Right atrium auricular region (tissue), 2 donors: ENCODE measurements at regions not wholly inside any gene's neighbourhood (a gene's known extent, or its start where the extent isn't known, plus 50 kb on each side); places are given as distances from the start of the nearest gene placed in this dataset.

Experiments
- DNase-seq: peaks from one replicate; pipeline ENCODE4 v3.0.0-alpha.2; 2019; ENCODE audit warnings: low spot score
- H3K27ac ChIP-seq, 2 donors: fragments of 200-600 bp; sonication (generic); 1 replicate in 1 of 2; 2 replicates in 1 of 2; pipeline ENCODE4 v1.5.1; 2016 to 2019
- H3K27me3 ChIP-seq, 2 donors: fragments of 200-600 bp; sonication (generic); one replicate each; pipeline versions ENCODE4 v1.5.1 to v1.6.0; 2017 to 2019
- H3K36me3 ChIP-seq: fragments of 200-600 bp; sonication (generic); one replicate; pipeline ENCODE4 v1.5.1; 2016
- H3K4me1 ChIP-seq, 2 donors: fragments of 200-600 bp; sonication (generic); one replicate each; pipeline versions ENCODE4 v1.5.1 to v1.6.0; 2017 to 2019
- H3K4me3 ChIP-seq, 2 donors: fragments of 200-600 bp; sonication (generic); 1 replicate in 1 of 2; 2 replicates in 1 of 2; pipeline ENCODE4 v1.5.1; 2017 to 2019; ENCODE audit warnings: mild to moderate bottlenecking in 1 of 2, moderate library complexity in 1 of 2
- H3K9me3 ChIP-seq, 2 donors: fragments of 200-600 bp; sonication (generic); one replicate each; pipeline ENCODE4 v1.5.1; 2019
- TF ChIP-seq, protein P1 (sequence below), 2 donors: fragments of 200-600 bp; sonication (generic); IDR thresholded peaks; one replicate each; pipeline ENCODE4 v1.5.1; 2019; ENCODE audit warnings: antibody characterized with exemption in 2 of 2

DNA sequence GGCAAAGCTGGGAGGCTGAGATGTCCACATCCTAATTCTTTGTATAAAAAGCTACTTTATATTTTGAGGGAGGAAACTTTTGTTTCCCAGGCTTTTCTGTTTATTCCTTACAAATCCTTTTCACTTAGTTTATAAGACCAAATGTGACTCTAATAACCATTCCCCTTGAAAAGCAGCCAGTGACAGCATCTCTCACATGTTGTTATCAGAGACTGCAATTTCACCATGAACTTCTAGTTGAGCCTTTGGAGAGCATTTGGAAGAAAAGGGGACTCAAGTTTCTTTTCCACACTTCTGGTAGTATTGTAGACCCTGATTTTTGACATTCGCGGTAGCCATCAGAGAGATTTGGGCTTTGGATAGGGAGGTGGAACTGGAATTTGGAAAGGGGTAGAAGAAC, 215.8 kb downstream of the RNF144B start:
- no peak overlapping the region for H3K27ac ChIP-seq
- no peak overlapping the region for H3K4me3 ChIP-seq
- peaks cover 0 to 5% of the 10 kb centered on the region in 2 donors for H3K4me1 ChIP-seq
- no peaks in the 10 kb centered on the region for H3K9me3 ChIP-seq
- DNase-seq, result no peak
- H3K36me3 ChIP-seq, result no peaks in the 10 kb centered on the region
- TF ChIP-seq, protein P1, sequence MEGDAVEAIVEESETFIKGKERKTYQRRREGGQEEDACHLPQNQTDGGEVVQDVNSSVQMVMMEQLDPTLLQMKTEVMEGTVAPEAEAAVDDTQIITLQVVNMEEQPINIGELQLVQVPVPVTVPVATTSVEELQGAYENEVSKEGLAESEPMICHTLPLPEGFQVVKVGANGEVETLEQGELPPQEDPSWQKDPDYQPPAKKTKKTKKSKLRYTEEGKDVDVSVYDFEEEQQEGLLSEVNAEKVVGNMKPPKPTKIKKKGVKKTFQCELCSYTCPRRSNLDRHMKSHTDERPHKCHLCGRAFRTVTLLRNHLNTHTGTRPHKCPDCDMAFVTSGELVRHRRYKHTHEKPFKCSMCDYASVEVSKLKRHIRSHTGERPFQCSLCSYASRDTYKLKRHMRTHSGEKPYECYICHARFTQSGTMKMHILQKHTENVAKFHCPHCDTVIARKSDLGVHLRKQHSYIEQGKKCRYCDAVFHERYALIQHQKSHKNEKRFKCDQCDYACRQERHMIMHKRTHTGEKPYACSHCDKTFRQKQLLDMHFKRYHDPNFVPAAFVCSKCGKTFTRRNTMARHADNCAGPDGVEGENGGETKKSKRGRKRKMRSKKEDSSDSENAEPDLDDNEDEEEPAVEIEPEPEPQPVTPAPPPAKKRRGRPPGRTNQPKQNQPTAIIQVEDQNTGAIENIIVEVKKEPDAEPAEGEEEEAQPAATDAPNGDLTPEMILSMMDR (IDR thresholded peaks at IDR 0.05), result no peak
- H3K27me3 ChIP-seq, result no peaks in the 10 kb centered on the region

DNA sequence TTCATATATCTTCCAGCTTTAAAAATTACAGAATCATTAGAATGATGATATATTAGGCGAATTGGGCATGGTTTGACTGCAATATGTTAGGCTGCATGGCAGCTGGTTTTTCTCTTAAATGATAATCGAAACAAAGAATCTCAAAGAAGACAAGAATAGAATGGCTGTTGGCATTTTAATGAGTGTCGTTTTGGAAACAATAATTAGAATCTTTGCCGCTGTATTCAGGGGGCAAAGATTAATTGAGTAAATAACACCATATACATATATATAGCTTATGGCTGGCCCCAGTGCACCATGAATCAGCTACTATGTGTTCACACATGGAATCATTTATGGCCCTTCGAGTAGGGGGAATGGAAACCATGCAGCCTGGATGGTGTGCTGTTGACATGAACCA, 216.2 kb downstream of the RNF144B start:
- no peaks in the 10 kb centered on the region for H3K27me3 ChIP-seq
- TF ChIP-seq, protein P1 (IDR thresholded peaks at IDR 0.05), result no peak
- DNase-seq, result no peak
- H3K4me1 ChIP-seq, result peaks cover 0 to 3% of the 10 kb centered on the region in 2 donors
- no peak overlapping the region for H3K4me3 ChIP-seq
- no peak overlapping the region for H3K27ac ChIP-seq
- no peaks in the 10 kb centered on the region for H3K36me3 ChIP-seq
- no peaks in the 10 kb centered on the region for H3K9me3 ChIP-seq

DNA sequence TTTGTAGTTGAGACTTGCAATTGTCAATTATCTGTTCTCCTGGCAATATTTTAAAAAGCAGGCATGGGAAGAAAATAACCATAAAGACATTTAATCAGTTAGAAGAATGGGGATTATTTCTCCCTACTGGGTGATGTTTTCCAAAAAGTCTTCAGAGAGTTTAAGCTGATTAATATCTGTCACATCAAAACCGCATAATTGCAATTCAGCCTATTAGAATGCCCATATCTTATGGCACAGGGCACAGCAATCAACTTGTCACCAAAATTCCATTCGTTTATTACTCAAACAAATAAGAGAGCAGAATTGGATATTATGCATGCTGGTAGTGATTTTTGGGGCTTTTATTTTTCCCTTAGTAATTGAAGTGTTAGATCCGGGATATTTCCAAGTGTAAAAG, 218.7 kb downstream of the RNF144B start:
- peaks cover 0 to 11% of the 10 kb centered on the region in 2 donors for H3K9me3 ChIP-seq
- no peaks in the 10 kb centered on the region for H3K27me3 ChIP-seq
- no peak for DNase-seq
- H3K4me1 ChIP-seq, result no peaks in the 10 kb centered on the region
- TF ChIP-seq, protein P1 (IDR thresholded peaks at IDR 0.05), result no peak
- no peak overlapping the region for H3K4me3 ChIP-seq
- H3K27ac ChIP-seq, result no peak overlapping the region
- no peaks in the 10 kb centered on the region for H3K36me3 ChIP-seq

DNA sequence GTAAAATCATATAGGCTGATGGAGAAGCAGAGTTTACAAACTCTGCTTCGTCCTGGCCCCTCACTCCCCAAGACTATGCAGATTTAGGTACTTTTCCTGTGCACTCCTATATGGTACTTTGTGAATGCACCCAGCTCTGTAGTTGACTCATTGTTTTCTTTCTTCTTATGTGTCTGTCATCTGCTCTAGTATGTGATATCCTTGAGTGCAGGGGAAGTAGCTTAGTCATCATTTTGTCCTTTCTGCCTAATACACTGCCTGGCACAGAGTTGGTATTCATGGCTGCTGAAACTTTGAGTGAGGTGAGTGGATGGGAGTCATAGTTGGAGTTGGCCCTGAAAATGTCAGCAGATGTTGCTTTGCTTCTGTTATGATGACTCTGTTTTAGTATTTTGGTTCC, 222.6 kb downstream of the RNF144B start:
- Histone ChIP-seq H3K9me3 (peaks cover 0 to 11% of the 10 kb centered on the region in 2 donors), H3K36me3 (no peaks in the 10 kb centered on the region), H3K27me3 (no peaks in the 10 kb centered on the region), H3K4me3 (no peak overlapping the region), H3K27ac (no peak overlapping the region), H3K4me1 (no peaks in the 10 kb centered on the region)
- TF ChIP-seq, protein P1 (IDR thresholded peaks at IDR 0.05), result no peak
- no peak for DNase-seq

DNA sequence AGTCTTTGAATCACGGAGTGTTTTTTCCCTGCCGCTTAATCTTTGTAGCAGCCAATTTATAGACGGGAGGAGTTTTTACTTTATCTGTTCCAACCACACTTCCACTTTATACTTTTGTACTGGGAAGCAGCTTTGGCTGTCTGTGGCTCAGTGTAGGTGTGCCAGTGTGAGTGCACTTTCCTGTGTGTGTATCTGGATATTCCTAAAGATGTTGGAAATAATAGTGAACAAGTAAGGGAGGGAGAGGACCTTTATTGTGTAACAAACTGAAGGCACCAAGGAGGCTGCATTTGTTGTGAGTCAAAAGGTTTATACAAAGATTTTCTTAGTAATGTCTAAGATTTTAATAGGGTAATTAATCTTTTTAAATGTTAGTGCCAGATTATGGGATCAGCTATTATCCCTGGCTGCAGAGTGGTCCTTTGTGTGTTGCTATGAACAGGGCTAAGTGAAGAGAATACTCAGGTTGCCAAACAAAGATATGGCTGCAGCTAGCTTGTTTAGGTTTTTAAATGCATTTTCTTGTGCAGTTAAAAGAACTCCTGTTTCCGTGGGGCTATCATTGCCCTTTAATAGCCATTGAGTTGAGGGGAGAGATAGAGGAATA, 226.3 kb downstream of the RNF144B start:
- TF ChIP-seq, protein P1 (IDR thresholded peaks at IDR 0.05), result no peak
- Histone ChIP-seq H3K27ac (no peak overlapping the region), H3K9me3 (peaks cover 0 to 21% of the 10 kb centered on the region in 2 donors), H3K27me3 (no peaks in the 10 kb centered on the region), H3K36me3 (no peaks in the 10 kb centered on the region), H3K4me1 (no peaks in the 10 kb centered on the region), H3K4me3 (no peak overlapping the region)
- no peak for DNase-seq

DNA sequence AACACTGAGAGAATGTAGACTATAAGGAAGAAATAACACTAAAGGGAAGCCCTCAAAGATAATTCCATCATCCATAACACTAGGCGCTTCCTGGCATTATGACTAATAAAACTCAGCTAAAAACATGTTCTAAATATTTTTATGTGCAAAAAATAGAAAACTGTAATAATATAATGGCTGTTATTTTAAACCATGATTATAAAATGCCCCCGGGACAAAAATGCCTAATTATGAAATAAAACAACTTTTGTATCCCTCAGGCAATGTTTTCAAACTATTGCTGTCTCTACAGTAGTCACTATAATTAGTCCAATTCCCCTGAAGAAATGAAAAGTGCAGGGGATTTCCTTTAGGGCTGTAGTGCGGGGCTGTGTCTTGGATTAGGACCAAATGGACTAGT, 242.4 kb downstream of the RNF144B start:
- no peaks in the 10 kb centered on the region for H3K9me3 ChIP-seq

More for the DNA sequence above, 242.4 kb downstream of the RNF144B start:
- no peak overlapping the region for H3K4me3 ChIP-seq
- no peaks in the 10 kb centered on the region for H3K36me3 ChIP-seq
- no peak overlapping the region for H3K27ac ChIP-seq
- no peaks in the 10 kb centered on the region for H3K4me1 ChIP-seq
- H3K27me3 ChIP-seq, result no peaks in the 10 kb centered on the region
- TF ChIP-seq, protein P1 (IDR thresholded peaks at IDR 0.05), result no peak
- no peak for DNase-seq
